ENCODE measurements at regions not wholly inside any gene's neighbourhood (a gene's known extent, or its start where the extent isn't known, plus 50 kb on each side); places are given as distances from the start of the nearest gene placed in this dataset.

GRCh38 chr15:77775837-77776236, 143.1 kb upstream of the LINGO1 start:
- TF ChIP-seq CTCF (IDR thresholded peaks at IDR 0.05; ENCODE audit: borderline replicate concordance, insufficient read depth, low read depth, low read length), result no peak

GRCh38 chr15:77775373-77775772, 142.7 kb upstream of the LINGO1 start:
- H3K4me3 ChIP-seq (ENCODE audit: low read depth, low read length), result no peak overlapping the region
- no peak for TF ChIP-seq CTCF (IDR thresholded peaks at IDR 0.05; ENCODE audit: borderline replicate concordance, insufficient read depth, low read depth, low read length)

More at GRCh38 chr15:77775837-77776236, 143.1 kb upstream of the LINGO1 start:
- no peak overlapping the region for H3K4me3 ChIP-seq (ENCODE audit: low read depth, low read length)

- H3K4me3 ChIP-seq (ENCODE audit: low read depth, low read length), result no peak overlapping the region
- no peak for TF ChIP-seq CTCF (IDR thresholded peaks at IDR 0.05; ENCODE audit: borderline replicate concordance, insufficient read depth, low read depth, low read length)
Measured at GRCh38 chr15:77774350-77774749, 141.6 kb upstream of the LINGO1 start.

GRCh38 chr15:77773903-77774302, 141.2 kb upstream of the LINGO1 start:
- TF ChIP-seq CTCF (IDR thresholded peaks at IDR 0.05; ENCODE audit: borderline replicate concordance, insufficient read depth, low read depth, low read length), result no peak

GRCh38 chr15:77772641-77773402, 140.1 kb upstream of the LINGO1 start:
- H3K4me3 ChIP-seq (ENCODE audit: low read depth, low read length), result no peak overlapping the region
- no peak for TF ChIP-seq CTCF (IDR thresholded peaks at IDR 0.05; ENCODE audit: borderline replicate concordance, insufficient read depth, low read depth, low read length)

More at GRCh38 chr15:77773903-77774302, 141.2 kb upstream of the LINGO1 start:
- no peak overlapping the region for H3K4me3 ChIP-seq (ENCODE audit: low read depth, low read length)

- TF ChIP-seq CTCF (IDR thresholded peaks at IDR 0.05; ENCODE audit: borderline replicate concordance, insufficient read depth, low read depth, low read length), result no peak
- H3K4me3 ChIP-seq (ENCODE audit: low read depth, low read length), result no peak overlapping the region
Measured at GRCh38 chr15:77771616-77772015, 138.9 kb upstream of the LINGO1 start.

- no peak for TF ChIP-seq CTCF (IDR thresholded peaks at IDR 0.05; ENCODE audit: borderline replicate concordance, insufficient read depth, low read depth, low read length)
- H3K4me3 ChIP-seq (ENCODE audit: low read depth, low read length), result no peak overlapping the region
Measured at GRCh38 chr15:77769700-77770099, 137.0 kb upstream of the LINGO1 start.
